ENCODE measurements at regions not wholly inside any gene's neighbourhood (a gene's known extent, or its start where the extent isn't known, plus 50 kb on each side); places are given as distances from the start of the nearest gene placed in this dataset.

DNA sequence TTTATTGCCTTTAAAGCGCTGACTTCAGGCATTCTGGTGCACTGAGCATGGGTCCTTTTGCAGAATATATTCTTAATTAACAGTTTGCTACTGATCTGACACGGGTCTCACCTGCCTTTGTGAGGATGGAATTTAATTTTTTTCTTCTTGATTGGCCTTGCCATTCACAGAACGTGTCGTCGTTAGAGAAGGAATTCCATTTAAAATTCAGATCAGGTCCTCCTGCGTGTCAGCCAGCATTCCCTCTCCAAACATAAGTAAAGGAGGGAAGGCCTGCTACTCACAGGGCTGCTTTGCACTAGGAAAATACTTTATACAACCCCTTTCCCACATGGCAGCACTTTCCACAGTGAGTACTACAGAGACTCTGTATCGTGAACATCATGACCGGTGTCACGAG is 492.7 kb downstream of the NTRK3 start:
- DNase-seq (ENCODE audit: low read depth in 1 of 2, low spot score in 1 of 2): no peak
- in situ Hi-C loops (cut with HindIII; ENCODE audit: low pct_unique_long_range_greater_than_20kb, low sequenced_read_pairs): no loop called here
- no peak for TF ChIP-seq JUND (IDR thresholded peaks at IDR 0.05; ENCODE audit: low read depth)

DNA sequence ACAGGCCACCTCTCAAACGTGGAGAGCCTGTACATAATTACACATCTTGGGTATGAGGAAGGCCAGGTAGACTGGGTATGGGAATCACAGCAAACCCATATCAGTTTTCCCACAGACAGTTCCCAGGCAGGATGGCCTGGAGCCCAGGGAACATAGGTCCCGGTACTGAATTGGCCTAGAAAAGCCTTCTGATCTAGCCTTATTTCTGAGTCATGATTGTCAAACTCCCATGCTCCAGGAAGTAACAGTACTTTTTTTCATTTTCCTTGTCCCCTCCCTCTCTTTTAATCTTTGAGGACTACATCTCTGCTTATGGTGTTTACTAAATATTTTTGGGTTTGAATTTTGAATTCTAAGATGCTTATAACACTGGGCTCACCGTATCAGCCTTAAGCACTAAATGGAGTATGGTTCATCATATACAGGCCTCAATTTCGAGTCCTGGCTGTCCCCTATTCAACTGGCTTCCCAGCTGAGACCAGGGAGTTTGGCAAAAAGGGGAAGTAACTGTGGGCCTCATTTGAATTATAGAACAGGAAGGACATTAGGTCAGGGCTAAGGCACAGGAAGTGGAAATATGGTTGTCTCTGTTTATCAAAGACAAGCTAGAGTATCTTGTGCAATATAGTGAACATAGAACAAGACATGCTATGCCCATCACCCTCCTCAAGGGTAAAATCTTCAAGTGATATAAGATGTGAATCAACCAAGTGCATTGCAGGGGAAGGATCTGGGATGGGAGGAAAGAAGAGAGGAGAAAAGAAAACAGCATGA is 494.6 kb downstream of the NTRK3 start:
- in situ Hi-C loops (cut with HindIII; ENCODE audit: low pct_unique_long_range_greater_than_20kb, low sequenced_read_pairs): no loop called here
- DNase-seq (ENCODE audit: low read depth in 1 of 2, low spot score in 1 of 2): no peak
- TF ChIP-seq JUND (IDR thresholded peaks at IDR 0.05; ENCODE audit: low read depth): no peak

GRCh38 chr15:87760547-87761314 is 495.8 kb downstream of the NTRK3 start:
- no peak for TF ChIP-seq JUND (IDR thresholded peaks at IDR 0.05; ENCODE audit: low read depth)
- no peak for DNase-seq (ENCODE audit: low read depth in 1 of 2, low spot score in 1 of 2)
- in situ Hi-C loops (cut with HindIII; ENCODE audit: low pct_unique_long_range_greater_than_20kb, low sequenced_read_pairs): no loop called here

DNA sequence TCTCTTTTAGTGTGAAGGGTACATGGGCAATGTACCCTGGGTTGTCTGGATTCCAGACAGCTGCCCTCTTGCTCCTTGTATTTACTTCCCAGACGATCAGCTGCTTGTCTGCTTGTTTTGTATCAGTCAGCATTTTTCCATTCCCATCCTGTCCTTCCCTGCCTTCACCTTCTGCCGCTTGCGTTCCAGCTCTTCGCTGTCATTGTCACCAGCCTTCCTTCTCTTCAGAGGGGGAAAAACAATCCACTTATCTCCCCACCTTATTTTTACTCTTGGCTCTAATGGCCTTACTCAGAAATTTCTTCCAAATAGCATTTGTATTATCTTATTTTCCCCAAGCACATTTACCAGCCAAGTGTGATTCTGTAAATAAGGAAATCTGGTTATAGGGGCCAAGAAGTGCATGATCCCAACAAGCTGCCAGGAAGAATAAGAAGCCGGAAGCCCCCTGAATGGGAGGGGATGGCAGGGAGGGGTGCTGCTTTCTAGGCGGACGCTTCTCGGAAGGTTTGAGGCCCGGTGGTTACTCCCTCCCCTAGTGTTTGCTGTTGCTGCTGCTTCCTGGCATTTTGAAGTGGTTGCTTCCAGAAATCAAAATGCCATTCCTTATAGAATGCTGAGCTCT is 497.6 kb downstream of the NTRK3 start:
- TF ChIP-seq JUND (IDR thresholded peaks at IDR 0.05; ENCODE audit: low read depth): no peak
- no peak for DNase-seq (ENCODE audit: low read depth in 1 of 2, low spot score in 1 of 2)
- in situ Hi-C loops (cut with HindIII; ENCODE audit: low pct_unique_long_range_greater_than_20kb, low sequenced_read_pairs): no loop called here

DNA sequence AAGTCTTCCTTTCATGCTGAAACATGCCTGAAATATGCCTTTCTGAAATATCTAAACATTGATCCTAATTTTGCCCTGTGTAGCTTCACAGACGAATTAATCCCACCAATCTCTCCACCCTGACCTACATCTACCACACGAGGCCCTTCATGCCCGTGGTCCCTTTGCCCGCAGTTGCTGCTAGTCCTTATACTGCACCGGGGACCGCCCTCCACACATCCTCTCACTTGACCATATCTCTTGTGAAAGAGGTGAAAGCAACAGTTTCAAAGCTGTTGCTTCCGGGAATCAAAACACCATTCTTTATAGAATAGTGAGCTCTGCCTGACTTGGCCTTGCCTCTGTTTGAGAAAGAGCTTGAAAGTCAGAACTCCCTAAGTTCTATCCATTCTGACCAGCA is 499.5 kb downstream of the NTRK3 start:
- no peak for DNase-seq (ENCODE audit: low read depth in 1 of 2, low spot score in 1 of 2)
- no peak for TF ChIP-seq JUND (IDR thresholded peaks at IDR 0.05; ENCODE audit: low read depth)
- in situ Hi-C loops (cut with HindIII; ENCODE audit: low pct_unique_long_range_greater_than_20kb, low sequenced_read_pairs): no loop called here

GRCh38 chr15:87756072-87756471 is 500.5 kb downstream of the NTRK3 start:
- no peak for TF ChIP-seq JUND (IDR thresholded peaks at IDR 0.05; ENCODE audit: low read depth)
- no peak for DNase-seq (ENCODE audit: low read depth in 1 of 2, low spot score in 1 of 2)
- in situ Hi-C loops (cut with HindIII; ENCODE audit: low pct_unique_long_range_greater_than_20kb, low sequenced_read_pairs): no loop called here

- in situ Hi-C loops (cut with HindIII; ENCODE audit: low pct_unique_long_range_greater_than_20kb, low sequenced_read_pairs): no loop called here
- no peak for DNase-seq (ENCODE audit: low read depth in 1 of 2, low spot score in 1 of 2)
- TF ChIP-seq JUND (IDR thresholded peaks at IDR 0.05; ENCODE audit: low read depth): no peak
These were observed 501.3 kb downstream of the NTRK3 start for GRCh38 chr15:87755226-87755625.

GRCh38 chr15:87753539-87753938 is 503.0 kb downstream of the NTRK3 start:
- in situ Hi-C loops (cut with HindIII; ENCODE audit: low pct_unique_long_range_greater_than_20kb, low sequenced_read_pairs): no loop called here

DNA sequence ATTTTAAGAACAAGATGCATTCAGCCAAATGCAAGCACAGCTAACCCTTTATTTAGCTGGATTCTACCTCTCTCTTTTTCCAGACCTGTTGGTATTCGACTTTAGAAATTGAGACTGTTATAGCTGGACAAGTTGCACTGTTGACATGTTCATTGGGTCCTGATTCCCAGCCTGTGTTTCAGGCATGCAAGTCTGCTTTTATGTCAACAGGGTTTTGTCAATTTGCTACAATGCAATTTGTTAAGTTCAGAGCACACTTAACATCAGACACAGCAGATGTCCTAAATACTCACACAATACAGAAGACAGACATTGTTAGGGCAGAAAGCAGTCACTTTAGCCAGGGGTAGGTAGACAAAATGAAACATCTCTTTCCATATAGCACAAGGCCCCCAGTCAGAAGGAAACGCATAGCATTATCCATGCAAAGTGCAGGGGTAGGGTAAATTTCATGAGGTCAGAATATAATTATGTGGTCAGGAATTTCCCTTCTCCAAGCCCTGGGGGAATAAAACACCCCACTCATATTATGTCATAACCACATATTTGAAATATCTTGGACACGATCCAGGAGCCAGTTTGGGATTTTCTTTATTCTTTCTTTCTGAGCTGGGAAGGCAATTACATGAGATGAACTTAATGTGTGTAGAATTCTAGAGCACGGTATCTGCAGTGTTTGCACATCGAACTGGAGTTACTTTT is 504.1 kb downstream of the NTRK3 start:
- no peak for TF ChIP-seq JUND (IDR thresholded peaks at IDR 0.05; ENCODE audit: low read depth)
- DNase-seq (ENCODE audit: low read depth in 1 of 2, low spot score in 1 of 2): peak in 1 of 2 experiments; percentile 71
- in situ Hi-C loops (cut with HindIII; ENCODE audit: low pct_unique_long_range_greater_than_20kb, low sequenced_read_pairs): no loop called here

More at GRCh38 chr15:87753539-87753938, 503.0 kb downstream of the NTRK3 start:
- TF ChIP-seq JUND (IDR thresholded peaks at IDR 0.05; ENCODE audit: low read depth): no peak
- DNase-seq (ENCODE audit: low read depth in 1 of 2, low spot score in 1 of 2): peak in 1 of 2 experiments; percentile 18

- no peak for DNase-seq (ENCODE audit: low read depth in 1 of 2, low spot score in 1 of 2)
- no peak for TF ChIP-seq JUND (IDR thresholded peaks at IDR 0.05; ENCODE audit: low read depth)
- in situ Hi-C loops (cut with HindIII; ENCODE audit: low pct_unique_long_range_greater_than_20kb, low sequenced_read_pairs): no loop called here
These were observed 508.1 kb downstream of the NTRK3 start for GRCh38 chr15:87748483-87748882.

DNA sequence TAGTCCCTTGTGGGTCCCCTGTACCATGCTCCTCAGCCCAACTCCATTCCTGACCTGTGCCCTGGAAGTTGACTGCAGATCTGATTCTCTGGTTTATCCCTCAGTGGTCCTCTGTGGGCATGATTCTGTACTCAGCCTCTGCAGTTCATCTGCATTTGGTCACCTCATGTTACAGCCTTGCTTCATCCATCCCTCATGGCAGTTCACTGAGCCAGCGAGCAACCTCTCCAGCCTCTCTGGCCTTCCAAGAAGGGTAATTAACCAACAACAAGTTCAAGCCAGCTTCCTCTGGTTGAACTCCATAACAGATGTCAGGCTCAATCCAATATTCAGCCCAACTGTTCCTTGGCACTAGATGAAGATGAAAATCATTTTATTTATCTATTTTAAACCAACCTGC is 509.5 kb downstream of the NTRK3 start:
- in situ Hi-C loops (cut with HindIII; ENCODE audit: low pct_unique_long_range_greater_than_20kb, low sequenced_read_pairs): no loop called here
- no peak for DNase-seq (ENCODE audit: low read depth in 1 of 2, low spot score in 1 of 2)
- no peak for TF ChIP-seq JUND (IDR thresholded peaks at IDR 0.05; ENCODE audit: low read depth)

DNA sequence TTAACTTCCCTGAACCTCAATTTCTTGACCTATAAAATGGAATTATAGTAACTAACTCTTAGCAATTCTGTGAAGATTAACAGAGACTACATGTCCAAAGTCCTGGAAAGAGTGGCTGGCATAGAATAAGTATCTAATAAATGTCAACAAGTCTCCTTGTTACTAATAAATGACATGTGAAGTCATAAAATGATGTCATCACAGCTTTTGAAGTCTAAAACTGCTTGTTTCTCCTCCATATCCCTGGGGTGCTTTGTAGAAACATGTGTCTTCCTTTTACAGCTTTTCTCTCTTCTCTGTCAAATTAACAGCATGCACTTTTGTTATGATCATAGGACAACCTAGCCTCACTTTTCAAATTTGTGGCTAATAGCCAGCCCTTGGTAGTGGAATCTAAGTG is 510.2 kb downstream of the NTRK3 start:
- in situ Hi-C loops (cut with HindIII; ENCODE audit: low pct_unique_long_range_greater_than_20kb, low sequenced_read_pairs): no loop called here
- DNase-seq (ENCODE audit: low read depth in 1 of 2, low spot score in 1 of 2): no peak
- no peak for TF ChIP-seq JUND (IDR thresholded peaks at IDR 0.05; ENCODE audit: low read depth)
